DMS153 treated with DMSO at 0.1 percent for 48 hours (cell line): ENCODE measurements at regions not wholly inside any gene's neighbourhood (a gene's known extent, or its start where the extent isn't known, plus 50 kb on each side); places are given as distances from the start of the nearest gene placed in this dataset.
"Not testable (repeated sequence)": the region's sequence is repeated elsewhere in the genome, so short reads cannot be mapped to it uniquely, and the experiment has no call there.

ENCODE experiments used
- DNase-seq: peaks from one replicate; lab custom pipeline; 2025; ENCODE audit not compliant: unreplicated experiment; lab: John Stamatoyannopoulos, UW

DNA sequence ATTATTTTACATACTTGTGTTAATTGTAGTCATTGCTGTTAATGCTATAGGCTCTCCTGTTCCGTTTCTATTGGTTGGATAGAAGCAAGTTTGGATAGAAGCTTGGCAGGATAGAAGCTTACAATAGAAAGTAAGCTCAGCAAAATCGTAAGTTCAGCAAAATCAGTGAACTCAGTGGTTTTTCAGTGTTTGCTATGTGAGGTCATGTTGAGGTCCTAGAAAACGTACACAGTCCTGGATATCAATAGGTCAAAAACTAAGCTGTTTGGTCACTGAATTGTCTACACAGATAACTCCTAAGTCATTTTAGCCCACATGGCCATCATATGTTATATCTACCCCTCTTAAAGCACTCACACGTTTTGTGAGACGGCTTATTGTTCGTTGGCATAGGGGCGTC, 299.4 kb downstream of the MAN2A1 start:
- DNase-seq = no peak

DNA sequence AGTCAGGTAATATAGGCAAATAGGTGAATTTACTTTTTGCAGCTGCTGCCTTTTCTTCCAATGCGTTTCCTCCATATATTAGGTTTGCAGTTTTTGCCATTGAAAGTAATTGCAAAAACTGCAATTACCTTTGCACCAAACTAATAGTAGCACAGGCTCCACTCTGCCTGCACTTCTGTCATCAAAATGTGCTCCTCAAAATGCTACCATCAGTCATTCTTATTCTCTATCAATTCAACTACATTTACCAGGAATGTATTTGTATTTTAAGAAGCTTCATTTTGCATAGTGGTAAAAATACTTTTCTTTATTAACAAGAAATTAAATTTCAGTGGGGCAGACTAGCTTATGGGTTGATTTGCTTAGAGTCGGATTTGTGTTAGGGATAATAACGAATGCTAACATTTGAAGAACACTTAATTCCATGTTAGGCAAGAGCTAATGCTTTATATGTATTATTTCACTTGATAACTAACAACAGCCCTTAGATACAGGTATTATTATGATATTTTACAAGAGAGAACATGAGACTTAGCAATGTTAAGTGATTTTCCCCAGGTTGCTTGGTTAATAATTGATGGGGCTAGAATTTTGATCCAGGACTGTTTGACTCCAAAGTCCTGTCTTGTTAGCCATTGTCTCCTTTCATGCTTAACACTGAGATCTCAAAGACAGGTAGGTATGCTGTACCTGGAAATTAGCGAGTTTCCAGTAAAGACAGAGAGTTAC, 300.4 kb downstream of the MAN2A1 start:
- no peak for DNase-seq

DNA sequence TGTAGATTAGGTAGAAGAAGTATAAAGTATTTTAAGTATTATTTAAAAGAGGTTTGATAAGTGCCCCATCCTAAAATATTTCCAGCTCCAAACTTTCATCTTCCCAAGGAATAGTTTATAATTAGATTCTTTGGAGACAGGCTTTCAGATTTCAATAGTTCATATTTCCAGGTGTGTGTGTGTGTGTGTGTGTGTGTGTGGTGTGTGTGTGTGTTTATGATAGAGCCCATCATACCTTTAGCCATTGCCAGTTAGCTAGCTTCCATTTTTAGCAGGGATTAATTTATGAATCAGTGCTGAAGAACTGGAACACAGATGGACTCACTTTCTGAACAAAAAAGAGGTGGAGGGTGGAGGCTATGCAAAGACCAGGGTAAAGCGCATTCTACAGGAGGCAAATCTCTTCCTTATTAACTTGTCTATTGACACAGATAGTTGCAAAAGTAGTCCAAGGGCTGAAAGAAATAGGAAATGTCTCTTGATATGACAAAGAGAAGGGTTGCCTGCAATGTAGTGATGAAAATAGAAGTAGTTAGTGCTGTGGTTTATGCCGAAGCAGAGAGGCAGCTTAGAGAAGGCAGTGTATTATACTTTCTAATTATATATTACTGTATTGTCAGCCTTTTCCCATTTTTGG, 301.1 kb downstream of the MAN2A1 start:
- DNase-seq = no peak

DNA sequence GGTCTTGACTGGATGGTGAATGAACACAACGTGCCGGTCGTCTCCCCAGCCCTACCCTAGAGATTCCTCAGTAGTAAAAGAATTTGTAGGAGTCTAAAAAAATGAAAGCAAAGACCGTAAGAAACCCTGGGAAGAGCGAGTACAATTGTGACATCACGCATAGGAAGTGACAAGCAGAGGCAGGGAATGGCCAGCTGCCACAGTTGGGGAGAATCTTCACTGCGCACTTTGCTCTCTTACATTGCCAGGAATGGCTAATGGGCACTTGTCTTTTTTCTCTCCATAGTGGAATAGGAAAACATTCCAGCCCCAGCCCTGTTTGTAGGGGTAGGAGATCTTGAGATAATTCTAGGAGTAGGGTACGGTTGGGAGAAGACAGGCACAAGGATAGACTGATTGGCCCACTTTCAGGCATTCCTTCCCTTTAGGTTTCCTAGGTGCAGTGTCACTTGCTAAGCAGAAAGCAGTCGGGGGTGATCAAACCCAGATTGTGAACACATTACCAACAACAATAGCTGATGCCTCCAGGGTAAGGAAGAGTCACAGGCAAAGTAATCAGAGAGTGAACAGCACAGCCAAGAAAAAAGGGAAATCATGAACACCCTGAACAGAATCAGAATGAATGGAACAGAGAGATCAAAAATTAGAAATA, 302.7 kb downstream of the MAN2A1 start:
- DNase-seq = no peak

DNA sequence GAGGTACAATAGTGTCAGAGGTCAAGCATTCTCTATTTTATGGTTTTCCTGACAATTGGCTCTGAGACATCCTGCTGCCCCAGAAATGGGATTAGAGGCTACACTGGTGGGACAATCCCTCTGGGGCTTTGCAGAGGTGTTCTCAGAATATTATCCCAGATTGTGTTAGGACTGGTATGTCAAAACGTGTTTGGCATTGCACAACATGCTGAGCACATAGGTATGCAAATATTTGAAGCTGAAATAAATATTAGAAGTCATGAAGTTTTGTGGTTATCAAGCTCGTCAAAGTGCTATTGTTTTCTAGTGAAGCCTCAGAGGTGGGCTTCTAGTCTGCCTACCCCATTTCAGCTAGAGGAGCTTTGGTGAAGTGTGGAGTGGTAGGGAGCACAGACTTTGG, 304.4 kb downstream of the MAN2A1 start:
- no peak for DNase-seq

DNA sequence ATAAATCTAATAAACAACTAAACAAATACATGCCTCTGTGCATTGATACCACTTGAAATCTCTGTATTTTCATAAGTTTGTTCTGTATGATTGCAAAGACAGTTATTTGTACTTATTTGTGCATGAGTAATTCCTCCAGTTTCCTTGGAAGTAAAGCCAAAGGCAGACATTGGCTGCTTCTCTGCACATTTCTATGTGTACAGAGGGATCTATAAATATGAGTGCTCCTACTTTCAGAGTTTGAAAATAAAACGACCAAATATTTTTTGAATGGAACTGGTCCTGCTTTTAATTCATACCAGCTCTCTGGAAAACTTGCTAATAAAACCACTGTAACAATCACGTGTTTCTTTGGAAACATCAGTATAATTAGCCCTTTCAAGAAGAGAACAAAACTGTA, 306.5 kb downstream of the MAN2A1 start:
- DNase-seq = no peak

DNA sequence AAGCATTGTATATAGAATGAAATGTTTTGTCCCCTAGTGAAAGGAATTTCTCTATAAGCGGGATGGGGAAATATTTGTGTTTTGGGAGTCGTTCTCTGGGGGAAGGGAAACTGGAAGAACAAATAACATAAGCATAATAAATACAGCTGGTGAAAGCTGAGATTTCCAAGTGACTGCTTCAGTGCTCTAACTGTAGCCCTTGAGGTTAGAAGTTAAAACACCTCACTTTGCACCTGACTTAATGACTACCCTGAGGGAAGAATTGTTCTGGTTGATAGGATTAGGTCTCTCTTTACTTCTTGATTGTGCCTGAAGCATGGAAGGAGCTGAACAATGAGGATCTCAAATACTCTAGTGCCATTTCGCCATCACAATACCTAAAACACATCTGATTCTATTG, 307.4 kb downstream of the MAN2A1 start:
- no peak for DNase-seq

DNA sequence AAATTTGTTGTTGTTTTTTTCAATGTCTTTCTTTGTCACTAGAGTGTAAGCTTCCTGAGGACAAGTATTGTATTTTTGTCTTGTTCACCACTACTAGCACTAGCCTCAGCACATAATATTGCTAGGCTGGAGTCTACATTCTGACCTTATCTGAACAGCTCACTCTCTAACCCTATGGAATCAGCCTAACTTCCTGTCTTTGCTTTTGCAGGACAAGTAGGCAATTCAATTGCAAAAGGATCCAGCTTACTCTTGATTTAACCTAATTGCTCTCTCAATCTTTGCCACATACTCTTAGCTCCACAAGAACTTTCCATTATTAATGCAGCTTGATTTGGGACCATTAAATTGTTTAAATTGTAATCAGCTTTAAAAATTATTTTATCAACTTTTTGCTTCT, 308.5 kb downstream of the MAN2A1 start:
- DNase-seq = no peak

DNA sequence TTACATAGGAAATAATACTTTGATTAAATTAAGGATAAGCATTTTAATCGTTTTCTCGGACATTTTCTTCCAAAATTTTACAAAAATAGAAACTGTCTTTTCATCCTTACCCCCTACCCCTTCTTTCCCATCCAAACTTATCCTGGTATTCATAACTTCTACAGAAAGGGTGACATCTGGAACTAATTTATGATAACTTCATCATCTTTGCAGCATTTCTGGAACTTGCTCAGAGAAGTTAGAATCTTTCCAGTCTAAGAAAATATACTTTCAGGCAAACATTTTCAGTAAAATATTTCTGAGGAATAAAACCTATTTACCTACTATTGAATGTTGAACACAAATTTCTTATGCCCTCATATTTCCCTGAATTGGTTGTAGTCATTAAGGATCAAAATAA, 309.0 kb downstream of the MAN2A1 start:
- no peak for DNase-seq

DNA sequence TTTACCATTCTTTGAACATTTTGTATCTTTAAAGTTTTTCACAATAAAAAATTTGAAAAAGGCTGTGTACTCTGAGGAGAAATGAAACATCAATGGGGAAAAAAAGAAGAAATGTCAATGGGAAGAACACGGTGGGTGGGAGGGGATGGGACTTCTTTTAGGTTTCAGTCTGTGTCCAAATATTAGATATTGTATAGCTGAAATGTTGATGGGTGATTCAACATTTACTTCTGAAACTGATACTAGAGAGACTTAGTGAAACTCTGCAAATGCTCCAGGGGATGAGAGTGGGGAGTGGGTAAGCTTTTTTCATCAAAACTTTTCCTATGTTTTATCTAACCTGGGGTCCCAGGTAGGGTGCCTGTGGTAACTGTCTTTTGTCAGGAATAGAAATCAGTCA, 311.9 kb downstream of the MAN2A1 start:
- no peak for DNase-seq

DNA sequence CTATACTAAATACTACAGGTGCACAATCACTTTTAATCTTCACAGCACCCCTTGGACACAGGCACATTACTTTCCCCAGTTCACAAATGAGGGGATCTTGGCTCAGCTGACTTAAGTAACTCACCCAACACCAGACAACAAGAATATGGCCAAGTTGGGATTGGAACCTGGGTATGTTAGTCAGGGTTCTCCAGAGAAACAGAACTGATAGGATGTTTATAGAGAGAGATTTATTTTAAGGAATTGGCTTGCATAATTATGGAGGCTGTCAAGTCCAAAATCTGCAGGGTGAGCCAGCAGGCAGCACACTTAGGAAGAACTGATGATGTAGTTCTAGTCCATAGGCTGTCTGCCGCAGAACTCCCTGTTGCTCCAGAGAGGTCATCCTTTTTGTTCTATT, 312.9 kb downstream of the MAN2A1 start:
- DNase-seq = no peak

DNA sequence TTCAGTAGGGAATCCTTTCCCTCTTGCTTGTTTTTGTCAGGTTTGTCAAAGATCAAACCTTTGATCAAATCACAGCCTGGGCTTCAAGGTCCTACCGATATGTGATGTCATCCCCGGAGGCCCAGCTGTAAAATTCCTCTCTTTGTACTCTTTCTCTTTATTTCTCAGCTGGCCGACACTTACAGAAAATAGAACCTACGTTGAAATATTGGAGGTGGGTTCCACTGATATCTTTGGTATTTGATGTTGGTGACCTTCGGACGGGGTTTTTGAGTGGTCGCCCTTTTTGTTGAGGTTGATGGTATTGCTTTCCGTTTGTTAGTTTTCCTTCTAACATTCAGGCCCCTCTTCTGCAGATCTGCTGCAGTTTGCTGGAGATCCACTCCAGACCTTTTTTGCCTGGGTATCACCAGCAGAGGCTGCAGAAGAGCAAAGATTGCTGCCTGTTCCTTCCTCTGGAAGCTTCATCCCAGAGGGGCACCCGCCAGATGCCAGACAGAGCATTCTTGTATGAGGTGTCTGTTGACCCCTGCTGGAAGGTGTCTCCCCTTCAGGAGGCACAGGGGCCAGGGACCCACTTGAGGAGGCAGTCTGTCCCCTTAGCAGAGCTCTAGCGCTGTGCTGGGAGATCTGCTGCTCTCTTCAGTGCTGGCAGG, 316.3 kb downstream of the MAN2A1 start:
- not testable (repeated sequence) for DNase-seq

DNA sequence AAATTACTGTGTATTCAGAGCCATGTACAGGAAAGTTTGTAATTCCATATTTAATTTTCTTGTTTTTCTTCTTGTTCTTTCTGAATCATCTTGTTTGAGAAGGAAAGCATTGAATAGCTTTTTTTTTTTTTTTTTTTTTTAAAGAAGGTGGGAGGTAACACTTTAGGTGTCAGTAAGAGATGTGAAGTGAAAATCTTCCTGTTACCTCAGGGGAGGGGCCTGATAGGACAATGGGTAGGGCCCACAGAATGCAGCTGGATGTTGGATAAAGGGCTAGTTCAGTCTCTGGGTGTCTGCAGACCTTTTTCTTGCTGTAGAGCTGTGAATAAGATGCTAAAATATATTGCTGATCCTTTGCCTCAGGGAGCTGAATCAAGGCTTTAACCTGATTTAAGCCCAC, 317.4 kb downstream of the MAN2A1 start:
- no peak for DNase-seq

DNA sequence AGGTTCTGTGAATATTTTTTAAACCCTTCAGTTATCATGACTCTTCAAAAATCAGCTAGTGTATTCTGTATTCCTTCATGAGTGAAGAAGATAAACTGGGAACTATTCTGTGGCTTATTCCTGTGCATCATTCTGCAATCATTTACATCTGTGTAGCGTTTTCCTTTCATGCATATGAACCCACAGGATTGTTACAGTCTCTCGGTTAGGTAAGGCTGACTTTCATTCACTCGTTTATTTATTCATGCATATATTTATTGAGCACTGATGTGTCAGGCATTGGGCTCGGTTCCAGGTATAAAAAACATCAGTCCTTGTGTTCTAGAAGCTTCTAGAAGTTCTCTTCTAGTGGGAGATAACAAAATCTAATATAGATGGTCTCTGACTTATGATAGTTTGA, 318.4 kb downstream of the MAN2A1 start:
- no peak for DNase-seq

DNA sequence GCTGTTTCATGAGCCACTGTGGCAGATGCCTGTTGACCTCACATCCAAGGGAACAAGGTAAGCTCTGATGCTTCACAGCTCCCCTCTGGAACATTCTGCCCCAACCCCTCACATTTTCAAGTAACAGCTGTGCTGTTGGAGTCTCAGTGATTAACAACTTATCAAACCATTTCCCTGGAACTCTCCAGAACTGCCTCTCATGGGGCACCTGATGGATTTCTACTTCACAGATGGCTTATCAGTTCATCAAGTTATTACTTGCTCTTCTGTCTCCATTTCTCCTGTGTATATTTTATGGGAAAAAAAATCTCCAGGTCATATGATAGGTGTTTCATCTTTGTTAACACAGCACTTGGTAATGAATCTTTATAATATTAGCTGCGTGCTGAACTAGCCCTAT, 322.4 kb downstream of the MAN2A1 start:
- no peak for DNase-seq

DNA sequence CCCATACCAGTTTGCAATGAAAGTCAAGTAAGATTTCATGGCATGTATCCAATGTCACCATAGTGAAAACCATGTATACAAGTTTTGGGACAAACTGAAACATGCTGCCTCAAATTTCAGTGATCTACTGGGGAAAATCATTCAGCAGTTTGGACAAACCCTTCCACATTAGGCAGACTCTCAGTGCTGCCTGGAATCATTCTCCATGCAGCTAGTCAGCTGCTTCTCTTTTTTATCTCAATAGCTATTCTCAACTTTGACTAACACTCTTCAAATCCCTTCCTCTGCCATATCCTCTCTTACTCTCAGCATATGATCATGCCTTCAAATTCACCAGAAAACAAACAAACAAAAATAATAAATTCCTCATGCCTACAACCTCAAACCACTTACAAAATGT, 323.3 kb downstream of the MAN2A1 start:
- DNase-seq = no peak

DNA sequence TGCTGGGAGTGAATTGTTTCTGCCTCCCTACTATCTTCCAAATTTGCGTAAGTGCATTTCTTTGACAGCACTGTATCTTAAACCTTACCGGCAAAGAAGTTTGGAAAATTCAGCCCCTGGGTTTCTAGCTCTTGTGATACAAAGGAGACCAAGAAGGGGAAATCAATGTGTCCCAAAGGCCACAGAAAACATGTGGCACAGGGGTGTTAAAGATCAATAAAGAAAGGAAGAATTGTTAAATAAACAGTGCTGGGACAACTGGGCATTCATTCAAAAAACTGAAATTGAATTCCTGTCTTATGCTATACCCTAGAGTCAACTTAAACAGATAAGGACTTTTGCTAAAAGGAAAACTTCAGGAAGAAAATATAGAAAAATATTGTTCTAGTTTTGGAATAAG, 328.1 kb downstream of the MAN2A1 start:
- no peak for DNase-seq

DNA sequence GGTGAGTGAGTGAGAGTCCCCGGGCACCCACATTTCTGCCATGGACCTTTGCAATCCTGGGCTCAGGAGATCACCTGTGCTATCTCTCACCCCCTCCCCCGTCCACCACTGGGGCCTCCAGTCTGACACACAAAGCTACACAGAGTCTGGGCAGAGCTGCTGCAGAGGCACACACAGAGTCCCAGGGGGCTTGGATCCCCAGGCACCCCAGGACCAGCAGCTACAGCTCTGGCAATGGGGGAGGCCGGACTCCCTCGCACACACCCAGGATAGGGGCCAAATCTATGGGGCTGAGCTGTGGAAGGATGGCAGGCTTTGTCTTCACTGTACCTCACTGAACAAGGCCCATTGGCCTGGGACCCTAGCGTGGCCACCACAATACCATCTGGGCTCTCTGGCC, 328.8 kb downstream of the MAN2A1 start:
- no peak for DNase-seq

DNA sequence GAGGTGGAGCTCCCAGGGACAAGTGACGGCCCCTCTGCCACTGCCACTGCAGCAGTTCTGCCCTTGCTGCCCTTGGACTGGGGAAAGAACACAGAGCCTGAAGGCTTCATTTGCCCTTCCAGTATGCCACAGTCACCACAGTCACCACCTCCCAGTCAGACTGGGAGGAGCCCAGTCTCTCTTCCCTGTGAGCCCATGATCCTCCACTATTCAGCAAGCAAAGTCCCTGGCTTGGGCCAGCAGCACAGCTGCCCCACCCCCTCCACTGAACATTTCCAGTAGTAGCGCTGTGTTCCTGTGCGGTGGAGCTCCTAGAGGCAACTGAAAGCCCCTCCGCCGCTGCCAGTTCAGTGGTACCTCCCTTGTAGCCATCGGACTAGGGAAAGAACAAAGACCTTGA, 329.4 kb downstream of the MAN2A1 start:
- no peak for DNase-seq

DNA sequence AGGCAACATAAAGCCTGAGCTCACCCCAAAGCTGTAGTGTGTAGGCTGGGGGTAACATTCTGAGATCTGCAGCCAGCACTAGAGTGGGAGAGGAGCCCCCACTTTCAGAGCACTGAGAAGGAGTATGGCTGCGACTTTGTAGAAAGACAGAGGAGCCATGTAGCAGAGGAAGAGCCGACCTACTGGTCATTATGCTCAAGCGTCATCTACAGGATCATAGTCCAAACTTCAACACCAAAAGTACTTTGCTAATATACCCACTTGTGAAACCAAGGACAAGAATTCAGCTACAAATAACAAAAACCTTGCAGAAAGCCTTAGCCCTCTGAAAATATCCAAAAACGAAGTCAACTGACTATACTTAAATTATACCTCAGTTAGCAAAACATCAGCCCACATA, 330.1 kb downstream of the MAN2A1 start:
- DNase-seq = no peak

DNA sequence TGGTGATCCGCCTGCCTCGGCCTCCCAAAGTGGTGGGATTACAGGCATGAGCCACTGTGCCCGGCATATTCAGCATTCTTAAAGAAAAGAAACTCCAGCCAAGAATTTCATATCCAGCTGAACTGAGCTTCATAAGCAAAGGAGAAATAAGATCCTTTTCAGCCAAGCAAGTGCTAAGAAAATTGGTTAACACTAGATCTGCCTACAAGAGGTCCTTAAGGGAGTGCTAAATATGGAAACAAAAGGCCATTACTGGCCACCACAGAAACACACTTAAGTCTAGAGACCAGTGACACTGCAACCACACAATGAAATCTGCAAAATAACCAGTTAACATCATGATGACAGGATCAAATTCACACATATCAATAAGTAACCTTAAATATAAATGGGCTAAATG, 331.5 kb downstream of the MAN2A1 start:
- no peak for DNase-seq

DNA sequence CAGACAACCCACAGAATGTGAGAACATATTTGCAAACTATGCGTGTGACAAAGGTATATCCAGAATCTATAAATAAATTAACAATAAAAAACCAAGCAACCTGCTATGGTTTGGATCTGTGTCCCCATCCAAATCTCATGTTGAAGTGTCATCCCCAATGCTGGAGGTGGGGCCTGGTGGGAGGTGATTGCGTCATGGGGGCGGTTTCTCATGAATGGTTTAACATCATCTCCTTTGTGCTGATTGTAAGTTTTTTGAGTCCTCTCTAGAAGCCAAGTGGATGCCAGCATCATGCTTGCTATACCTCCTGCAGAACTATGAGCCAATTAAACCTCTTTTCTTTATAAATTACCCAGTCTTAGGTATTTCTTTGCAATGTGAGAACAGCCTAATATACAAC, 335.4 kb downstream of the MAN2A1 start:
- no peak for DNase-seq
